ENCODE measurements at regions not wholly inside any gene's neighbourhood (a gene's known extent, or its start where the extent isn't known, plus 50 kb on each side); places are given as distances from the start of the nearest gene placed in this dataset.

DNA sequence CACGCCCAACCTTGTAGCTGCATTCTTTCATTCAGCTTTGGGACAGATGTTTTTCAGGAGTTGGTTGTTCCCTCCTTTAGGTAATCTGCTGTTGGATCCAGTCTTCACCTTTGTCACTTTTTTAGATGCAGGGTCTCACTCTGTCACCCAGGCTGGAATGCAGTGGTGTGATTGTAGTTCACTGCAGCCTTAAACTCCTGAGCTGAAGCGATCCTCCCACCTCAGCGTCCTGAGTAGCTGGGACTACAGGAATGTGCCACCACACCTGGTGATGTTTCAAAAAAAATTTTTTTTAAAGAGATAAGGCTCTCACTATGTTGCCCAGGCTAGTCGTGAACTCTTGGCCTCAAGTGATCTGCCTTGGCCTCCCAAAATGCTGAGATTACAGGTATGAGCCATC is 164.3 kb downstream of the KTN1 start:
- Histone ChIP-seq H3K36me3 (no peaks in the 10 kb centered on the region), H3K9me3 (replicated peaks) (no peaks in the 10 kb centered on the region), H3K4me1 (no peaks in the 10 kb centered on the region), H3K27ac (replicated peaks) (no peak overlapping the region), H3K4me3 (no peak overlapping the region), H3K27me3 (ENCODE audit: low read depth) (no peaks in the 10 kb centered on the region)
- intact Hi-C loops (cut with micrococcal nuclease): no loop called here
- no peak for DNase-seq
- TF ChIP-seq, protein P1, sequence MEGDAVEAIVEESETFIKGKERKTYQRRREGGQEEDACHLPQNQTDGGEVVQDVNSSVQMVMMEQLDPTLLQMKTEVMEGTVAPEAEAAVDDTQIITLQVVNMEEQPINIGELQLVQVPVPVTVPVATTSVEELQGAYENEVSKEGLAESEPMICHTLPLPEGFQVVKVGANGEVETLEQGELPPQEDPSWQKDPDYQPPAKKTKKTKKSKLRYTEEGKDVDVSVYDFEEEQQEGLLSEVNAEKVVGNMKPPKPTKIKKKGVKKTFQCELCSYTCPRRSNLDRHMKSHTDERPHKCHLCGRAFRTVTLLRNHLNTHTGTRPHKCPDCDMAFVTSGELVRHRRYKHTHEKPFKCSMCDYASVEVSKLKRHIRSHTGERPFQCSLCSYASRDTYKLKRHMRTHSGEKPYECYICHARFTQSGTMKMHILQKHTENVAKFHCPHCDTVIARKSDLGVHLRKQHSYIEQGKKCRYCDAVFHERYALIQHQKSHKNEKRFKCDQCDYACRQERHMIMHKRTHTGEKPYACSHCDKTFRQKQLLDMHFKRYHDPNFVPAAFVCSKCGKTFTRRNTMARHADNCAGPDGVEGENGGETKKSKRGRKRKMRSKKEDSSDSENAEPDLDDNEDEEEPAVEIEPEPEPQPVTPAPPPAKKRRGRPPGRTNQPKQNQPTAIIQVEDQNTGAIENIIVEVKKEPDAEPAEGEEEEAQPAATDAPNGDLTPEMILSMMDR (IDR thresholded peaks at IDR 0.05; ENCODE audit: borderline replicate concordance): no peak

DNA sequence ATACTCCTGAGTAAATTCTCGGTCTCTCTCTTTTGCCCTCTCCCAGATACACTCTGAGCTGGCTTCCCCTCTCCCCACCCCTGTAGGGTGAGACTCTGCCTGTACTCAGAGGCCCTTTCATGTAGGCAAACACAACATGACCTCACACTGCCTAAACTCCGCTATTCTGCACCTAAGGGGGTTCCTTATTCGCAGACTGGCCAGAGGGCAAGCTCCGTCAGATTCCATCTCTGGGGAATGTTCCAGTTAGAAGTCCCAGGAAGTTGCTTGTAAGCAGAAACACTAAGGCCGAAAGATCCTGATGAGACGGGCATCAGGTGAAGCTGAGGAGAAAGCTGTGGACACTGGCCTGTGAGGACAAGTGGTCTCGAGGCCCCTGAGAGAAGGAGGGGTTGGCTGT is 165.9 kb downstream of the KTN1 start:
- intact Hi-C loops (cut with micrococcal nuclease): no loop called here
- Histone ChIP-seq H3K9me3 (replicated peaks) (no peaks in the 10 kb centered on the region), H3K27ac (replicated peaks) (no peak overlapping the region), H3K27me3 (ENCODE audit: low read depth) (no peaks in the 10 kb centered on the region), H3K4me1 (no peaks in the 10 kb centered on the region), H3K36me3 (no peaks in the 10 kb centered on the region), H3K4me3 (no peak overlapping the region)
- TF ChIP-seq, protein P1 (IDR thresholded peaks at IDR 0.05; ENCODE audit: borderline replicate concordance): no peak
- DNase-seq: no peak

DNA sequence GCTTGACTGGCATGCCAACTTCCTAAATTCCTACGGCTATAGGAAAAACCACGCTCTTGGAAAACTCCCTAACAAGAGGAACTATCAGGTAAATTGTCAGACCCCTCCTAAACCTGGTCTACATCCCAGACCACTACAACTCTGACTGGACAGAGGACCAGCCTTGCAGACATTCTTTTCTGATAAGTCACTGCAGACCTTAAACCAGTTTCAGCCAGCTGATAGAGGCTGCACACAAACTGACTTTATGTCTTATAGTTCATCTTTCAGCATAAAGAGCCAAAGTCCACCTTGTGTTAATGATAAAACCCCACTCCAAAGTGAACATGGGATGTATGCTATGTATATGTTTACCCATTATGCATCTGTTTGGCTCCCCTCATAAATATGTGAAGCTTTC is 166.6 kb downstream of the KTN1 start:
- TF ChIP-seq, protein P1 (IDR thresholded peaks at IDR 0.05; ENCODE audit: borderline replicate concordance): no peak
- H3K36me3 ChIP-seq: no peaks in the 10 kb centered on the region
- no peaks in the 10 kb centered on the region for H3K4me1 ChIP-seq
- H3K4me3 ChIP-seq: no peak overlapping the region
- intact Hi-C loops (cut with micrococcal nuclease): no loop called here
- no peak for DNase-seq
- H3K27ac ChIP-seq (replicated peaks): no peak overlapping the region
- H3K27me3 ChIP-seq (ENCODE audit: low read depth): no peaks in the 10 kb centered on the region
- H3K9me3 ChIP-seq (replicated peaks): no peaks in the 10 kb centered on the region

DNA sequence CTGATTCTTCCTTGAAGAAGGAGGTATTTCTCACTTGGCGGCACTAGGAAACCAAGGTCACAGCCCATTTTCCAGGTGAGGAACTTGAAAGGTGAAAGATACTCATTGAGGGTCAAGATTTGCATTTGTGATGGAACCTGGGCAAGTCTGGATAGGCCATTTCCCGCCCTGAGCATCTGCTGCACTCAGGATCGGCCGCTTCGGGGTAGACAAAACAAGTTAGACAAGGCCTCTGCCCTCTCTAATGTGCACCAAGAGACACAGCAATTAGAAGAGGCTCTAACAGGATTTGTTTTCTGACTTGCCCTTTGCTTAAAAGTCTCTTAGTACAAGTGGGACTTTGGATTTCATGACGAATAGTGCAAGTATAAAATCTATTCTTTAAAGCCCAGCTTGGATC is 167.2 kb downstream of the KTN1 start:
- H3K27ac ChIP-seq (replicated peaks): no peak overlapping the region
- DNase-seq: no peak
- H3K36me3 ChIP-seq: no peaks in the 10 kb centered on the region
- TF ChIP-seq, protein P1 (IDR thresholded peaks at IDR 0.05; ENCODE audit: borderline replicate concordance): no peak
- H3K27me3 ChIP-seq (ENCODE audit: low read depth): no peaks in the 10 kb centered on the region
- intact Hi-C loops (cut with micrococcal nuclease): no loop called here
- H3K9me3 ChIP-seq (replicated peaks): no peaks in the 10 kb centered on the region
- no peaks in the 10 kb centered on the region for H3K4me1 ChIP-seq
- no peak overlapping the region for H3K4me3 ChIP-seq

DNA sequence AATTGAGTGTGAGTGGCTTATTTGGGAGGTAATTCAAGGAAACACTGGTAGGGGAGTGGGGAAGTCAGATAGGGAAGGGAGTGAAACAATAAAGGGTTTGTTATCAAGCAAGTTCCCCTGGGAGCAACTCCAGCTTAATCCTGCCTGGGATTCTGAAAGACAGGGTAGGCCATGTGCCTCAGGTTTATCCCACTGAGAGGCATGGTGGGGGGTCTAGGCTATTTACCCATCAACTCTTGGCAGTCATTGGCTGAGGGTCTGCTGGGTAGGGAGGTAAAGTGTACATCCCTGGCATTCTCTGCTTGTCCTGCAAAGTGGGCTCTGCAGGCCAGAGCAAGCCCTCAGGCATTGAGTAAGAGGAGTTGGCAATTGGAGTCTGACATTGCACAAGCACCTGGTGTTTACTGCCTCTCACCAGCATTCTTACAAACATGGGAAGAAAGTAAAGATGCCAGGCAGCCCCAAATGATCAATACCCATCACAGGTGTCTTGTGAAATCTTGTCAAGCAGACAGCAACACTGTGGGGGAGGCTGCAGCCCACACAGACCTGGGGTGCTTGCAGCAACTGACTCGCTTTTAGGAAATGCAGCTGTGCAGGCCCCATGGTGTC is 169.3 kb downstream of the KTN1 start:
- Histone ChIP-seq H3K4me1 (no peaks in the 10 kb centered on the region), H3K27me3 (ENCODE audit: low read depth) (no peaks in the 10 kb centered on the region), H3K9me3 (replicated peaks) (no peaks in the 10 kb centered on the region), H3K4me3 (no peak overlapping the region), H3K27ac (replicated peaks) (no peak overlapping the region), H3K36me3 (no peaks in the 10 kb centered on the region)
- intact Hi-C loops (cut with micrococcal nuclease): no loop called here
- DNase-seq: no peak
- TF ChIP-seq, protein P1 (IDR thresholded peaks at IDR 0.05; ENCODE audit: borderline replicate concordance): no peak

Data from left ventricle myocardium inferior (tissue), 1 donor.